IMR-90 (cell line): ENCODE measurements at regions not wholly inside any gene's neighbourhood (a gene's known extent, or its start where the extent isn't known, plus 50 kb on each side); places are given as distances from the start of the nearest gene placed in this dataset.
"Not testable (repeated sequence)": the region's sequence is repeated elsewhere in the genome, so short reads cannot be mapped to it uniquely, and the experiment has no call there.

Experiments
- ATAC-seq: fragments of 200-7000 bp; cut with Tn5 transposase; 2 replicates; pipeline ENCODE4 v1.9.1; 2020; ENCODE audit warnings: low read depth, mild to moderate bottlenecking, moderate library complexity
- BruUV-seq: library from RNA; stranded (reverse); fragments of 400-500 nt; replicated peaks from 2 replicates; lab custom pipeline; 2021; lab: Mats Ljungman, UMichigan
- CTCF ChIA-PET: fragments of 300-600 bp; formaldehyde crosslinking; extraction: SDS; loops from one replicate; lab custom pipeline; 2021; ENCODE audit warnings: antibody characterized with exemption; lab: Yijun Ruan, JAX
- POLR2A ChIA-PET: fragments of 300-600 bp; sonication (Branson Sonifier 250); formaldehyde crosslinking; loops from one replicate; lab custom pipeline; 2022; ENCODE audit warnings: antibody characterized with exemption; ENCODE audit not compliant: unreplicated experiment; lab: Charles Lee
- DNase-seq: peaks from one replicate; pipeline ENCODE4 v3.0.0; 2013
- H2AFZ ChIP-seq: replicated peaks from 2 replicates; pipeline ENCODE3; 2013; ENCODE audit warnings: low read length, mild to moderate bottlenecking; ENCODE audit not compliant: poor library complexity
- H2AK5ac ChIP-seq: 2 replicates; pipeline ENCODE4 v1.6.1; 2013; ENCODE audit warnings: low read depth, low read length, inconsistent platforms
- H2AK9ac ChIP-seq: replicated peaks from 2 replicates; pipeline ENCODE3; 2013; ENCODE audit warnings: mild to moderate bottlenecking, low read depth, low read length, moderate library complexity; ENCODE audit not compliant: poor library complexity
- H2BK120ac ChIP-seq: 2 replicates; pipeline ENCODE4 v1.6.1; 2013; ENCODE audit warnings: low read depth, low read length, inconsistent platforms
- H2BK15ac ChIP-seq: 3 replicates; pipeline ENCODE4 v1.6.1; 2013; ENCODE audit warnings: low read depth, low read length, inconsistent platforms
- H2BK20ac ChIP-seq: 2 replicates; pipeline ENCODE4 v1.6.1; 2013; ENCODE audit warnings: low read depth, mild to moderate bottlenecking, inconsistent platforms, low read length, moderate library complexity
- H2BK5ac ChIP-seq: 2 replicates; pipeline ENCODE4 v1.6.1; 2013; ENCODE audit warnings: mild to moderate bottlenecking, low read depth, low read length, inconsistent platforms; ENCODE audit not compliant: poor library complexity, severe bottlenecking
- H3K14ac ChIP-seq: replicated peaks from 2 replicates; pipeline ENCODE4 v1.6.1; 2013; ENCODE audit warnings: low read depth, low read length, inconsistent platforms
- H3K18ac ChIP-seq: 2 replicates; pipeline ENCODE4 v1.6.1; 2013; ENCODE audit warnings: low read depth, low read length, control low read depth
- H3K23ac ChIP-seq: 2 replicates; pipeline ENCODE4 v1.6.1; 2013; ENCODE audit warnings: low read depth, low read length, inconsistent platforms
- H3K27ac ChIP-seq: 2 replicates; pipeline ENCODE4 v1.5.1; 2013; ENCODE audit warnings: mild to moderate bottlenecking, control low read depth, low read length; ENCODE audit not compliant: insufficient read depth
- H3K27me3 ChIP-seq: 2 replicates; pipeline ENCODE4 v1.6.1; 2013; ENCODE audit warnings: low read length; ENCODE audit not compliant: control insufficient read depth, insufficient read depth
- H3K36me3 ChIP-seq: 2 replicates; pipeline ENCODE4 v1.6.1; 2013; ENCODE audit warnings: low read length, mixed read lengths; ENCODE audit not compliant: control insufficient read depth, insufficient read depth
- H3K4ac ChIP-seq: 2 replicates; pipeline ENCODE4 v1.6.1; 2013; ENCODE audit warnings: low read depth, low read length, inconsistent platforms
- H3K4me1 ChIP-seq: 2 replicates; pipeline ENCODE4 v1.6.1; 2013; ENCODE audit warnings: low read length, mixed read lengths; ENCODE audit not compliant: control insufficient read depth, insufficient read depth
- H3K4me2 ChIP-seq: 2 replicates; pipeline ENCODE4 v1.6.1; 2013; ENCODE audit warnings: low read depth, mild to moderate bottlenecking, control low read depth, low read length, moderate library complexity
- H3K4me3 ChIP-seq: 2 replicates; pipeline ENCODE4 v1.5.1; 2013; ENCODE audit warnings: low read depth, mild to moderate bottlenecking, control low read depth, low read length, moderate library complexity; ENCODE audit not compliant: insufficient read depth
- H3K56ac ChIP-seq: 2 replicates; pipeline ENCODE4 v1.6.1; 2013; ENCODE audit warnings: low read length, inconsistent platforms; ENCODE audit not compliant: insufficient read depth; ENCODE audit errors: extremely low read depth
- H3K79me1 ChIP-seq, 2 experiments: 2 replicates each; pipeline ENCODE4 v1.6.1; 2013; ENCODE audit warnings: low read length in 2 of 2, inconsistent platforms in 1 of 2, low read depth in 1 of 2
- H3K9ac ChIP-seq: 2 replicates; pipeline ENCODE4 v1.6.1; 2013; ENCODE audit warnings: low read depth, low read length, control low read depth
- H3K9me1 ChIP-seq: 2 replicates; pipeline ENCODE4 v1.6.1; 2013; ENCODE audit warnings: low read length, inconsistent platforms; ENCODE audit not compliant: insufficient read depth
- H3K9me3 ChIP-seq: 2 replicates; pipeline ENCODE4 v1.6.1; 2013; ENCODE audit warnings: low read length; ENCODE audit not compliant: control insufficient read depth, insufficient read depth
- H4K20me1 ChIP-seq: 2 replicates; pipeline ENCODE4 v1.6.1; 2013; ENCODE audit warnings: low read length, inconsistent platforms; ENCODE audit not compliant: insufficient read depth
- H4K5ac ChIP-seq: 2 replicates; pipeline ENCODE4 v1.6.1; 2013; ENCODE audit warnings: mild to moderate bottlenecking, low read depth, low read length, control low read depth
- H4K8ac ChIP-seq, 2 experiments: 2 replicates each; pipeline ENCODE4 v1.6.1; 2013; ENCODE audit warnings: low read depth in 2 of 2, low read length in 2 of 2, control low read depth in 1 of 2, inconsistent platforms in 1 of 2
- H4K91ac ChIP-seq: 2 replicates; pipeline ENCODE4 v1.6.1; 2013; ENCODE audit warnings: low read depth, low read length, inconsistent platforms; ENCODE audit not compliant: insufficient read depth
- CEBPB ChIP-seq: IDR thresholded peaks from 2 replicates; pipeline ENCODE4 v1.6.1; 2012; ENCODE audit warnings: low read depth, low read length, improper control_type of control experiment
- CHD1 ChIP-seq: IDR thresholded peaks from 2 replicates; pipeline ENCODE4 v1.6.1; 2012; ENCODE audit warnings: low read depth, low read length, improper control_type of control experiment
- NFE2L2 ChIP-seq: fragments of 150-350 bp; IDR thresholded peaks from 2 replicates; pipeline ENCODE4 v1.6.1; 2016; ENCODE audit warnings: low read depth, mild to moderate bottlenecking, low read length
- WGBS, 2 experiments: methylation state at CpG; one replicate each; pipeline versions ENCODE4 v1.1.5 to v1.1.7; 2013; ENCODE audit warnings: missing lambda C conversion rate in 2 of 2; ENCODE audit not compliant: insufficient read length in 1 of 2; ENCODE audit errors: extremely low coverage in 2 of 2; 5-methylcytosine and 5-hydroxymethylcytosine counted together
- dilution Hi-C: fragments of 300-500 bp; cut with HindIII; formaldehyde crosslinking; loops from one replicate; pipeline ENCODE4 v1.14.3; 2018; ENCODE audit warnings: low sequenced_read_pairs; ENCODE audit not compliant: unreplicated experiment
- in situ Hi-C: fragments of 300-500 bp; cut with MboI; formaldehyde crosslinking; loops from 3 replicates; pipeline ENCODE4 v1.14.3; 2019; ENCODE audit warnings: low sequenced_read_pairs, inconsistent platforms, mixed read lengths
- intact Hi-C: fragments of 100-400 bp; cut with micrococcal nuclease; formaldehyde crosslinking; loops from 2 replicates; pipeline ENCODE4 v1.10.0; 2022

DNA sequence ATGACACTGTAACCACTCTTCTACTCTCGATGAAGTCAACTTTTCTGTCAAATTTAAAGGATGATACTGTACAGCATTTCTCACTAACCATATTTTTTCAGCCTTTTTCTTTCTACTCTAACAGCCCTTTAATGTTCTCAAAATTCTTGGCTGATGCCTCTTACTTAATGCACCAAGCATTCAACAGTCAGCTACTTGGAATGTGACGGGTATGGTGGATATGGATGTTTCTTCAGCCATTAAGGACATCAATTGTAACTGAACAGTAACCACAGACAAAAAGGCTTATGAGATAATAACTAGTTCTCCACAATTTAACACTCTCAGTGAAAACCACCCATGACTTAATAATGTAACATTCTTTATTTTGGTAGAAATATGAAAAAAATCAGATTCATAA, 467.2 kb upstream of the ZNF337 start:
- Histone ChIP-seq H2BK5ac (peak overlapping the region; percentile 62), H2AK9ac (no peak overlapping the region), H2BK120ac (no peak overlapping the region), H3K4me3 (no peak overlapping the region), H3K36me3 (no peaks in the 10 kb centered on the region), H2AFZ (no peak overlapping the region), H4K5ac (no peak overlapping the region), H2BK15ac (no peak overlapping the region), H3K27me3 (no peaks in the 10 kb centered on the region), H3K79me1 (no peaks in the 10 kb centered on the region), H3K14ac (no peak overlapping the region), H4K20me1 (no peaks in the 10 kb centered on the region), H3K4ac (no peak overlapping the region), H4K8ac (no peak overlapping the region; a peak in 1 of 4 replicates), H3K9me1 (no peaks in the 10 kb centered on the region), H3K23ac (no peak overlapping the region), H3K9ac (no peak overlapping the region), H4K91ac (no peak overlapping the region), H2BK20ac (no peak overlapping the region), H3K18ac (no peak overlapping the region), H3K56ac (no peak overlapping the region), H3K4me2 (no peak overlapping the region), H3K27ac (no peak overlapping the region), H3K4me1 (0 out of 2 replicates have a peak, but pooled peaks cover 1% of the 10 kb centered on the region), H3K9me3 (no peaks in the 10 kb centered on the region), H2AK5ac (no peak overlapping the region)
- POLR2A ChIA-PET = no interaction called here
- no TSS peak for BruUV-seq
- CTCF ChIA-PET = no interaction called here
- DNase-seq (peak; percentile 70), ATAC-seq (peak; percentile 40)
- intact Hi-C loops = no loop called here
- no CpG with 5 or more reads among the region's 2 CpGs for WGBS, 2 experiments
- no peak for TF ChIP-seq NFE2L2
- TF ChIP-seq CHD1 = no peak
- TF ChIP-seq CEBPB = 0 out of 2 replicates have a peak, but pooled peaks have one; percentile 29
- in situ Hi-C loops = no loop called here
- dilution Hi-C loops = no loop called here

GRCh38 chr20:26163151-26163550, 466.5 kb upstream of the ZNF337 start:
- H2AFZ ChIP-seq, intact Hi-C loops, H3K27ac ChIP-seq, in situ Hi-C loops, H2BK20ac ChIP-seq, H3K9me3 ChIP-seq, H3K9ac ChIP-seq, H3K79me1 ChIP-seq, H4K8ac ChIP-seq, H3K4me2 ChIP-seq, H3K56ac ChIP-seq, POLR2A ChIA-PET, H3K27me3 ChIP-seq, H3K4me3 ChIP-seq, H2BK15ac ChIP-seq, dilution Hi-C loops, H3K4me1 ChIP-seq, H4K91ac ChIP-seq, ATAC-seq, DNase-seq, H3K9me1 ChIP-seq, H2AK9ac ChIP-seq, H4K20me1 ChIP-seq, H3K36me3 ChIP-seq, H3K14ac ChIP-seq, BruUV-seq, CTCF ChIA-PET, H2AK5ac ChIP-seq, H3K4ac ChIP-seq, H3K23ac ChIP-seq: not testable (repeated sequence)
- peak overlapping the region; percentile 45 for H2BK5ac ChIP-seq
- no CpG with 5 or more reads among the region's 5 CpGs for WGBS, 2 experiments
- H2BK120ac ChIP-seq = peak overlapping the region; percentile 48; the same call in 1 of the 2 replicates
- 0 out of 2 replicates have a peak overlapping the region, but pooled peaks have one; percentile 64 for H3K18ac ChIP-seq
- peak overlapping the region; percentile 21; the same call in 1 of the 2 replicates for H4K5ac ChIP-seq
